RWPE1 (cell line): ENCODE measurements at regions not wholly inside any gene's neighbourhood (a gene's known extent, or its start where the extent isn't known, plus 50 kb on each side); places are given as distances from the start of the nearest gene placed in this dataset.

Source experiments
- CTCF ChIA-PET: fragments of 350-600 bp; sonication (Branson Sonifier 250); formaldehyde crosslinking; extraction: SDS; loops from one replicate; lab custom pipeline; 2021; lab: Yijun Ruan, JAX
- POLR2A ChIA-PET: fragments of 400-600 bp; formaldehyde crosslinking; extraction: SDS; loops from one replicate; lab custom pipeline; 2020; ENCODE audit warnings: antibody characterized with exemption; ENCODE audit not compliant: low non-redundant PET; lab: Yijun Ruan, JAX
- DNase-seq: peaks from one replicate; pipeline ENCODE4 v3.0.0; 2012; ENCODE audit warnings: low spot score
- H3K27ac ChIP-seq: fragments of 450-650 bp; 2 replicates; pipeline ENCODE4 v1.5.1; 2017
- TF ChIP-seq, protein P1 (sequence below): fragments of 450-650 bp; conservative IDR thresholded peaks from 2 replicates; pipeline ENCODE4 v1.5.1; 2017; ENCODE audit warnings: low read depth, mild to moderate bottlenecking

DNA sequence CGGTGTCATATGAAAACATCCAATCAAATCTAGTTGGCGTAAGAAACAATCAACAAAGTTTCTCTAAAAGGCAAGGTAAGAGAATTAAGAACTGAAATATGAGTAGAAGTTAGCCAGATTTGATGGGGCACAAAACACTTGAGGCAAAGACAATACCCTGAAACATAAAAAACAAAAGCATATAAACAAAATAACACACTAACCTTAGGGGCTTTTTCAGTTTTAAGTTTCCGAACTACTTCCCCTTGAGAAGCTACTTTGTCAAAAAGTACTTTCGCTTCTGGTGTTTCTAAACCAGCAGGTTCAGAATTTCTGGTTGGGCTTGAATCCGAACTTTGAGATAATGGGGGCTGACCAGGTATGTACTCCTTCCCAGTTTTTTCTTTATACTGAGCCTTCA is 57.9 kb downstream of the EPRS1 start:
- TF ChIP-seq, protein P1, sequence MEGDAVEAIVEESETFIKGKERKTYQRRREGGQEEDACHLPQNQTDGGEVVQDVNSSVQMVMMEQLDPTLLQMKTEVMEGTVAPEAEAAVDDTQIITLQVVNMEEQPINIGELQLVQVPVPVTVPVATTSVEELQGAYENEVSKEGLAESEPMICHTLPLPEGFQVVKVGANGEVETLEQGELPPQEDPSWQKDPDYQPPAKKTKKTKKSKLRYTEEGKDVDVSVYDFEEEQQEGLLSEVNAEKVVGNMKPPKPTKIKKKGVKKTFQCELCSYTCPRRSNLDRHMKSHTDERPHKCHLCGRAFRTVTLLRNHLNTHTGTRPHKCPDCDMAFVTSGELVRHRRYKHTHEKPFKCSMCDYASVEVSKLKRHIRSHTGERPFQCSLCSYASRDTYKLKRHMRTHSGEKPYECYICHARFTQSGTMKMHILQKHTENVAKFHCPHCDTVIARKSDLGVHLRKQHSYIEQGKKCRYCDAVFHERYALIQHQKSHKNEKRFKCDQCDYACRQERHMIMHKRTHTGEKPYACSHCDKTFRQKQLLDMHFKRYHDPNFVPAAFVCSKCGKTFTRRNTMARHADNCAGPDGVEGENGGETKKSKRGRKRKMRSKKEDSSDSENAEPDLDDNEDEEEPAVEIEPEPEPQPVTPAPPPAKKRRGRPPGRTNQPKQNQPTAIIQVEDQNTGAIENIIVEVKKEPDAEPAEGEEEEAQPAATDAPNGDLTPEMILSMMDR: no peak
- ChIA-PET POLR2A (no interaction called here), CTCF (interaction anchor here (0.6 to 1.8 kb wide), 4 partner anchors 23 to 1325 kb away, joined by 3 to 8 read pairs (median 4); no protein-coding TSS in a partner anchor)
- DNase-seq: no peak
- H3K27ac ChIP-seq: no peak overlapping the region

DNA sequence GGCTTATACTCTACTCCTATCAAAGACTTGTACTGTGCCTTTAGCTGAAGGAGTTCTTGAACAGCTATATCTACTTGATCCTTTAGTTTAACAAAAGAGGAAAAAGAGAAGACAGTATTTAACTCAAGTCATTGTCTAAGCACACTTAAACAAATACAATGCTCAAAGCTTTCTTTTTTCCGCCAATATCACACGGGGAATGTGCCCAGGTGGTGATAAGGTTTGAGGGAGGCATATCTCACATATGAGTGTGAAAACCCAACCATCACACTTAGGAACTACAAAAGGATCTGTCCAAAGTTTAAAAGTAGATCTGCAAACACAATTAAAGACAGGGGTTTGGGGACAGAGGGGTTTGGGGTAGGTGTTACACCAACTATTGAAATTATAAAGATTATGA is 59.0 kb upstream of the SLC30A10 start:
- ChIA-PET POLR2A (no interaction called here), CTCF (interaction anchor here (0.5 to 0.7 kb wide), 2 partner anchors 1476 to 1499 kb away, joined by 3 read pairs; no protein-coding TSS in a partner anchor)
- DNase-seq: no peak
- no peak overlapping the region for H3K27ac ChIP-seq
- TF ChIP-seq, protein P1: no peak

DNA sequence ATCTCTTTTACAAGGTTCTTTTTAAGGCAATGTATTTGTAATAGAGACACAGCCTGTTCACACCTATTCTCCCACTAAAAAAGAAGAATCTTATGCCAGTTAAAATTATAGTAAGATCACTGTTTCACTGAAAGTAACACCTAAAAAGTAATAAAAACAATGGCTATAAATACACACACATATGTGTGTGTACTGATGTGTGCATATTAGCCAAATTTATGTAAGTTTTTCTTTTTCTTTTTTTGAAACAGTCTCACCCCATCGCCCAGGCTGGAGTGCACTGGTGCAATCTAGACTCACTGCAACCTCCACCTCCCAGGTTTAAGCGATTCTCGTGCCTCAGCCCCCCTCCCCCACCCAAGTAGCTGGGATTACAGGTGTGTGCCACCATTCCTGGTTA is 56.8 kb upstream of the SLC30A10 start:
- H3K27ac ChIP-seq: no peak overlapping the region

More for the DNA sequence above, 56.8 kb upstream of the SLC30A10 start:
- ChIA-PET POLR2A (no interaction called here), CTCF (interaction anchor here (0.6 to 0.7 kb wide), 3 partner anchors 11 to 901 kb away, joined by 3 to 4 read pairs (median 4); no protein-coding TSS in a partner anchor)
- DNase-seq: no peak
- TF ChIP-seq, protein P1: no peak
